ENCODE measurements at regions not wholly inside any gene's neighbourhood (a gene's known extent, or its start where the extent isn't known, plus 50 kb on each side); places are given as distances from the start of the nearest gene placed in this dataset.

DNA sequence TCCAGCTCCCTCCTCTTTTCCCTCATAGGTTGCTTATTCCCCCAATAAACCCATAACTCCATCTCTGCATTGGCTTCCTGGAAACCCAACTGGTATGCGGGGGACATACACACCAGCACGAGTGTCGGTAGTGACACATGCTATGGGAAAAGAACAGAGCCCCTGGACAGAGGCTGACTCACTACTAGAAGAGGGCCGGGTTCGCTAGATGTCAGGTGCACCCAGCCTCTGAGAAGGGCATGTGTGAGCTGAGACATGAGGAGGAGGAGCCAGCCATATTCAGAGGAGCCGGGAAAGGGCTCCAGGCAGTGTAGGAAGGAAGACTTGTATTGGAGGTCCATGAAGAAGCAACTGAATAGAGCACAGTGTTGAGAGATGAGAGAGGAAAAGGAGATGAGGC is 241.1 kb downstream of the SOX9 start:
- DNase-seq (ENCODE audit: low spot score) = no peak
- H3K36me3 Mint-ChIP-seq = no peaks in the 10 kb centered on the region
- TF ChIP-seq, protein P1, sequence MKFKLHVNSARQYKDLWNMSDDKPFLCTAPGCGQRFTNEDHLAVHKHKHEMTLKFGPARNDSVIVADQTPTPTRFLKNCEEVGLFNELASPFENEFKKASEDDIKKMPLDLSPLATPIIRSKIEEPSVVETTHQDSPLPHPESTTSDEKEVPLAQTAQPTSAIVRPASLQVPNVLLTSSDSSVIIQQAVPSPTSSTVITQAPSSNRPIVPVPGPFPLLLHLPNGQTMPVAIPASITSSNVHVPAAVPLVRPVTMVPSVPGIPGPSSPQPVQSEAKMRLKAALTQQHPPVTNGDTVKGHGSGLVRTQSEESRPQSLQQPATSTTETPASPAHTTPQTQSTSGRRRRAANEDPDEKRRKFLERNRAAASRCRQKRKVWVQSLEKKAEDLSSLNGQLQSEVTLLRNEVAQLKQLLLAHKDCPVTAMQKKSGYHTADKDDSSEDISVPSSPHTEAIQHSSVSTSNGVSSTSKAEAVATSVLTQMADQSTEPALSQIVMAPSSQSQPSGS (CRISPR knock-in tag; IDR thresholded peaks at IDR 0.05; ENCODE audit: borderline replicate concordance, low read depth) = no peak
- TF ChIP-seq, protein P2, sequence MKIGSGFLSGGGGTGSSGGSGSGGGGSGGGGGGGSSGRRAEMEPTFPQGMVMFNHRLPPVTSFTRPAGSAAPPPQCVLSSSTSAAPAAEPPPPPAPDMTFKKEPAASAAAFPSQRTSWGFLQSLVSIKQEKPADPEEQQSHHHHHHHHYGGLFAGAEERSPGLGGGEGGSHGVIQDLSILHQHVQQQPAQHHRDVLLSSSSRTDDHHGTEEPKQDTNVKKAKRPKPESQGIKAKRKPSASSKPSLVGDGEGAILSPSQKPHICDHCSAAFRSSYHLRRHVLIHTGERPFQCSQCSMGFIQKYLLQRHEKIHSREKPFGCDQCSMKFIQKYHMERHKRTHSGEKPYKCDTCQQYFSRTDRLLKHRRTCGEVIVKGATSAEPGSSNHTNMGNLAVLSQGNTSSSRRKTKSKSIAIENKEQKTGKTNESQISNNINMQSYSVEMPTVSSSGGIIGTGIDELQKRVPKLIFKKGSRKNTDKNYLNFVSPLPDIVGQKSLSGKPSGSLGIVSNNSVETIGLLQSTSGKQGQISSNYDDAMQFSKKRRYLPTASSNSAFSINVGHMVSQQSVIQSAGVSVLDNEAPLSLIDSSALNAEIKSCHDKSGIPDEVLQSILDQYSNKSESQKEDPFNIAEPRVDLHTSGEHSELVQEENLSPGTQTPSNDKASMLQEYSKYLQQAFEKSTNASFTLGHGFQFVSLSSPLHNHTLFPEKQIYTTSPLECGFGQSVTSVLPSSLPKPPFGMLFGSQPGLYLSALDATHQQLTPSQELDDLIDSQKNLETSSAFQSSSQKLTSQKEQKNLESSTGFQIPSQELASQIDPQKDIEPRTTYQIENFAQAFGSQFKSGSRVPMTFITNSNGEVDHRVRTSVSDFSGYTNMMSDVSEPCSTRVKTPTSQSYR (CRISPR knock-in tag; IDR thresholded peaks at IDR 0.05) = no peak
- TF ChIP-seq ATF1 (CRISPR knock-in tag; IDR thresholded peaks at IDR 0.05) (no peak), TCF7 (CRISPR knock-in tag; IDR thresholded peaks at IDR 0.05; ENCODE audit: low read depth) (no peak), SMAD4 (CRISPR knock-in tag; IDR thresholded peaks at IDR 0.05) (no peak), CREB1 (CRISPR knock-in tag; IDR thresholded peaks at IDR 0.05) (no peak), CBFB (CRISPR knock-in tag; IDR thresholded peaks at IDR 0.05; ENCODE audit: low read depth) (no peak)
- POLR2A ChIA-PET = no interaction called here
- no peak overlapping the region for H3K27ac Mint-ChIP-seq
- peaks cover 3% of the 10 kb centered on the region for H3K9me3 Mint-ChIP-seq
- ATAC-seq = no peak
- H3K27me3 Mint-ChIP-seq (ENCODE audit: low read depth) = peaks cover 3% of the 10 kb centered on the region; the same call in 1 of the 2 replicates
- CTCF ChIA-PET = no interaction called here
- no peak overlapping the region for H3K4me3 Mint-ChIP-seq
- H3K4me1 Mint-ChIP-seq = peaks cover 6% of the 10 kb centered on the region; the same call in 1 of the 2 replicates

DNA sequence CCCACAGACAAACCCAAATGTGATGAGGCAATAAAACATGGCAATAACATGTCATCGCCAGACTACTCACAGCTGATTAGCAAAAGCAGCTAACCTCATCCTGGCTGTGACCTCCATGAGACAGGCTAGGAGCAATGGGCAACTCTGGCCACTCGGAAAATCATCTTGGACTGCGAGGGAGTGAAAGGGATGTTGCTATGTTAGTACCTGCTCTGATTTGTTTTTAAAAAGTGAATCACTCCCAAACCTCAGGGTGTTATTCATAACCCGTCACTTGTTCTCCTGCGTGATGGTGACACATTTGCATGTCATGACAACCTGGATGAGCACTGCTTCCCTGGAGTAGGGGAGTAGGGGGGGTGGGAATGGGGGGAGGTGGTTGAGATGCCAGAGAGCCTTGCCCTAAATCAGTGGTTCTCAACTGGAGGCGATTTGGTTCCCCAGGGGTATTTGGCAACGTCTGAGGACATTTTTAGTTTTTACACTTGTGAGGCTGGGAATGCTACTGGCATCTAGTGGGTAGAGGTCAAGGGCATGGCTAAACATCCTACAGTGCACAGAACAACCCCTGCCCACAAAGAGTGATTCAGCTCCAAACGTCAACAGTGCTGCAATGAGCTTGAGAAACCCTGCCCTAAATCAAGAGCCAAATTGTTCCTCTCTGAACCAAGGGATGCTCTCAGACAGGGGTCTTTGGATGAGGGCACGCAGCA is 241.7 kb downstream of the SOX9 start:
- H3K36me3 Mint-ChIP-seq = no peaks in the 10 kb centered on the region
- peaks cover 4% of the 10 kb centered on the region; the same call in 1 of the 2 replicates for H3K4me1 Mint-ChIP-seq
- H3K9me3 Mint-ChIP-seq = peaks cover 3% of the 10 kb centered on the region
- ChIA-PET POLR2A (no interaction called here), CTCF (no interaction called here)
- DNase-seq (ENCODE audit: low spot score) = no peak
- no peaks in the 10 kb centered on the region; the same call in 1 of the 2 replicates for H3K27me3 Mint-ChIP-seq (ENCODE audit: low read depth)
- no peak for TF ChIP-seq ZNF416 (CRISPR knock-in tag; IDR thresholded peaks at IDR 0.05)
- no peak for TF ChIP-seq CREB1 (CRISPR knock-in tag; IDR thresholded peaks at IDR 0.05)
- TF ChIP-seq, protein P3, sequence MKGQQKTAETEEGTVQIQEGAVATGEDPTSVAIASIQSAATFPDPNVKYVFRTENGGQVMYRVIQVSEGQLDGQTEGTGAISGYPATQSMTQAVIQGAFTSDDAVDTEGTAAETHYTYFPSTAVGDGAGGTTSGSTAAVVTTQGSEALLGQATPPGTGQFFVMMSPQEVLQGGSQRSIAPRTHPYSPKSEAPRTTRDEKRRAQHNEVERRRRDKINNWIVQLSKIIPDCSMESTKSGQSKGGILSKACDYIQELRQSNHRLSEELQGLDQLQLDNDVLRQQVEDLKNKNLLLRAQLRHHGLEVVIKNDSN (CRISPR knock-in tag; IDR thresholded peaks at IDR 0.05) = no peak
- TF ChIP-seq, protein P4, sequence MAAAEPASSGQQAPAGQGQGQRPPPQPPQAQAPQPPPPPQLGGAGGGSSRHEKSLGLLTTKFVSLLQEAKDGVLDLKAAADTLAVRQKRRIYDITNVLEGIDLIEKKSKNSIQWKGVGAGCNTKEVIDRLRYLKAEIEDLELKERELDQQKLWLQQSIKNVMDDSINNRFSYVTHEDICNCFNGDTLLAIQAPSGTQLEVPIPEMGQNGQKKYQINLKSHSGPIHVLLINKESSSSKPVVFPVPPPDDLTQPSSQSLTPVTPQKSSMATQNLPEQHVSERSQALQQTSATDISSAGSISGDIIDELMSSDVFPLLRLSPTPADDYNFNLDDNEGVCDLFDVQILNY (CRISPR knock-in tag; IDR thresholded peaks at IDR 0.05) = no peak
- TF ChIP-seq, protein P2 (CRISPR knock-in tag; IDR thresholded peaks at IDR 0.05) = no peak
- TF ChIP-seq, protein P5, sequence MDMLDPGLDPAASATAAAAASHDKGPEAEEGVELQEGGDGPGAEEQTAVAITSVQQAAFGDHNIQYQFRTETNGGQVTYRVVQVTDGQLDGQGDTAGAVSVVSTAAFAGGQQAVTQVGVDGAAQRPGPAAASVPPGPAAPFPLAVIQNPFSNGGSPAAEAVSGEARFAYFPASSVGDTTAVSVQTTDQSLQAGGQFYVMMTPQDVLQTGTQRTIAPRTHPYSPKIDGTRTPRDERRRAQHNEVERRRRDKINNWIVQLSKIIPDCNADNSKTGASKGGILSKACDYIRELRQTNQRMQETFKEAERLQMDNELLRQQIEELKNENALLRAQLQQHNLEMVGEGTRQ (CRISPR knock-in tag; IDR thresholded peaks at IDR 0.05) = no peak
- no peak for TF ChIP-seq FOXJ3 (CRISPR knock-in tag; IDR thresholded peaks at IDR 0.05; ENCODE audit: borderline replicate concordance)
- no peak for TF ChIP-seq SMAD4 (CRISPR knock-in tag; IDR thresholded peaks at IDR 0.05)
- TF ChIP-seq EMX1 (CRISPR knock-in tag; IDR thresholded peaks at IDR 0.05) = no peak
- TF ChIP-seq, protein P6, sequence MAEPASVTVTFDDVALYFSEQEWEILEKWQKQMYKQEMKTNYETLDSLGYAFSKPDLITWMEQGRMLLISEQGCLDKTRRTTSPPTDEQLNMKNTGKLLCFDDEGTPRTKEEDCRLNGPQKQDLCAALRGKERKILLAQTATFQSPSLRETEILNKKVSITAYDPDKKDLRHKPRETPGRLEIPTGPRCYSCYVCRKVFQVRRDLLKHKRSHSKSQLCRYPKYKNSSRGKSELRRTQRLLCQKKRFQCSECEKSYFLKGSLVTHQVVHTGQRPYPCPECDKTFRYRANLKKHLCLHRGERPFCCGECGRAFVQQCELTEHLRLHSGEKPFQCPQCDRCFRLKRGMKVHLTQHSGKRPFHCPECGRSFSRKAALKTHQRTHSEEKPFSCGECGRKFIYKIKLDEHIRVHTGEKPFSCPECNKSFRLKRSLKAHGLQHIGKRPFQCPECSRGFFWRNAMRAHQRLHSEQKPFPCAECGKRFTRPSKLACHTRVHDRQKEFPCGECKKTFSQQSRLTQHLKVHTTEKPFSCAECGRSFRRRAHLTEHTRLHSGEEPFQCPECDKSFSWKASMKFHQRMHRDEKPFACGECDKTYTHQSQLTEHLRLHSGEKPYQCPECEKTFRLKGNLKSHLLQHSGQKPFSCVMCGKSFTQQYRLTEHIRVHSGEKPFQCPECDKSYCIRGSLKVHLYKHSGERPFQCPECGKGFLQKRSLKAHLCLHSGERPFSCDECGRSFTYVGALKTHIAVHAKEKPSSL (CRISPR knock-in tag; conservative IDR thresholded peaks at IDR 0.05) = no peak
- no peak overlapping the region for H3K27ac Mint-ChIP-seq
- ATAC-seq = no peak
- H3K4me3 Mint-ChIP-seq = no peak overlapping the region

Measured in WTC11 (cell line).